CD4-positive, CD25-positive, alpha-beta regulatory T cell (primary cell): ENCODE measurements at regions not wholly inside any gene's neighbourhood (a gene's known extent, or its start where the extent isn't known, plus 50 kb on each side); places are given as distances from the start of the nearest gene placed in this dataset.

Experiments used
- ATAC-seq, 2 donors: fragments of 150-1000 bp; cut with Tn5 transposase; one replicate each; pipeline ENCODE4 v1.10.0; 2021; ENCODE audit warnings: low read depth in 2 of 2, moderate number of reproducible peaks in 2 of 2, moderate library complexity in 1 of 2
- DNase-seq, 3 donors: peaks; one replicate each; pipeline versions ENCODE4 v3.0.0 to v3.0.0-alpha.2; 2012 to 2022; ENCODE audit warnings: mixed read lengths in 1 of 3
- H3K27ac ChIP-seq: one replicate; pipeline ENCODE4 v1.7.0; 2013; ENCODE audit warnings: mild to moderate bottlenecking, low read length; ENCODE audit not compliant: insufficient read depth, poor library complexity, severe bottlenecking
- H3K27me3 ChIP-seq: one replicate; pipeline ENCODE4 v1.7.0; 2013; ENCODE audit warnings: low read length; ENCODE audit not compliant: control insufficient read depth, insufficient read depth
- H3K36me3 ChIP-seq: one replicate; pipeline ENCODE4 v1.7.0; 2013; ENCODE audit warnings: mild to moderate bottlenecking, low read length, moderate library complexity; ENCODE audit not compliant: control insufficient read depth, insufficient read depth
- H3K4me1 ChIP-seq: 2 replicates; pipeline ENCODE4 v1.7.0; 2013; ENCODE audit warnings: mild to moderate bottlenecking, low read length; ENCODE audit not compliant: insufficient read depth, control insufficient read depth, poor library complexity, severe bottlenecking
- H3K4me3 ChIP-seq: one replicate; pipeline ENCODE4 v1.7.0; 2013; ENCODE audit warnings: low read depth, mild to moderate bottlenecking, low read length, moderate library complexity
- H3K9me3 ChIP-seq, 2 experiments: 1 replicate in 1 of 2; 2 replicates in 1 of 2; pipeline ENCODE4 v1.7.0; 2013; ENCODE audit warnings: low read length in 2 of 2, mild to moderate bottlenecking in 1 of 2, moderate library complexity in 1 of 2; ENCODE audit not compliant: control insufficient read depth in 2 of 2
- H3K27ac Mint-ChIP-seq, 3 donors: one replicate each; pipeline ENCODE4 v1.8.0; 2020 to 2022; ENCODE audit warnings: mild to moderate bottlenecking in 3 of 3, mixed read lengths in 3 of 3, moderate library complexity in 2 of 3
- H3K27me3 Mint-ChIP-seq: one replicate; pipeline ENCODE4 v1.8.0; 2022; ENCODE audit warnings: mild to moderate bottlenecking, mixed read lengths
- H3K36me3 Mint-ChIP-seq: one replicate; pipeline ENCODE4 v1.8.0; 2020; ENCODE audit warnings: mixed read lengths
- H3K4me1 Mint-ChIP-seq, 4 donors: one replicate each; pipeline ENCODE4 v1.8.0; 2020 to 2022; ENCODE audit warnings: mixed read lengths in 4 of 4, mild to moderate bottlenecking in 1 of 4
- H3K4me3 Mint-ChIP-seq, 4 donors: one replicate each; pipeline ENCODE4 v1.8.0; 2020 to 2022; ENCODE audit warnings: mild to moderate bottlenecking in 4 of 4, mixed read lengths in 4 of 4, moderate library complexity in 3 of 4
- H3K9me3 Mint-ChIP-seq, 7 donors: one replicate each; pipeline ENCODE4 v1.8.0; 2020 to 2022; ENCODE audit warnings: mixed read lengths in 7 of 7, mild to moderate bottlenecking in 3 of 7, moderate library complexity in 2 of 7

DNA sequence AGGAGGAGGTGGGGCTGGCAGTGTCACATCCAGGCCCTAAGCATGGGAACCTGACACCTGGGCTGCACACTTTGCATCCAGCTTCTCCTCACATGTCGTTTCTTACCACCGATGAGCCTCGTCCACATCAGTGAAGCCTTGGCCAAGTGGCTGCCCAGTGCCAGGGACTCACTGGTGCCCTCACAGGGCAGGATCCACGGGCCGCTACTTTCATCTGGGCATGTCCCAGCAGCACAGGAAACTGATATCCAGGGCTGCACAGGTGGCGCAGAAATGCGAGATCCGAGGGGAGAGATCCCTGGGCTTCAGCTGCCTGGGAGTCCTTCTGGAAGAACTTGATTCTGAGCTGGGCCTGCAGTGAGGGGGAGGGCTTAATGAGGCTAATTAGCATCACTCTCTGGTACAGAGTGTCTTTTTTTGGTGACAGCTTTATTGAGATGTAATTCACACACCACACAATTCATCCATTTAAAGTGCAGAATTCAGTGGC lies 291.6 kb upstream of the HDAC4 start:
- H3K4me1 Mint-ChIP-seq = no peaks in the 10 kb centered on the region
- Histone ChIP-seq H3K36me3 (no peaks in the 10 kb centered on the region), H3K9me3 (no peaks in the 10 kb centered on the region), H3K4me1 (no peaks in the 10 kb centered on the region), H3K4me3 (no peak overlapping the region), H3K27ac (no peak overlapping the region), H3K27me3 (no peaks in the 10 kb centered on the region)
- no peak overlapping the region for H3K27ac Mint-ChIP-seq
- no peak overlapping the region for H3K4me3 Mint-ChIP-seq
- H3K36me3 Mint-ChIP-seq = no peaks in the 10 kb centered on the region
- H3K27me3 Mint-ChIP-seq = peaks cover 4% of the 10 kb centered on the region
- DNase-seq (no peak), ATAC-seq (no peak)
- no peaks in the 10 kb centered on the region for H3K9me3 Mint-ChIP-seq

GRCh38 chr2:239691720-239692119 lies 290.9 kb upstream of the HDAC4 start:
- Mint-ChIP-seq H3K4me1 (no peaks in the 10 kb centered on the region), H3K4me3 (no peak overlapping the region), H3K27me3 (peaks cover 4% of the 10 kb centered on the region), H3K9me3 (no peaks in the 10 kb centered on the region), H3K36me3 (no peaks in the 10 kb centered on the region), H3K27ac (no peak overlapping the region)
- Histone ChIP-seq H3K27ac (no peak overlapping the region), H3K4me1 (no peaks in the 10 kb centered on the region), H3K9me3 (no peaks in the 10 kb centered on the region), H3K4me3 (no peak overlapping the region), H3K27me3 (no peaks in the 10 kb centered on the region), H3K36me3 (no peaks in the 10 kb centered on the region)
- DNase-seq (no peak), ATAC-seq (no peak)

GRCh38 chr2:239690651-239691631 lies 290.1 kb upstream of the HDAC4 start:
- Mint-ChIP-seq H3K4me3 (no peak overlapping the region), H3K36me3 (no peaks in the 10 kb centered on the region), H3K4me1 (no peaks in the 10 kb centered on the region), H3K9me3 (no peaks in the 10 kb centered on the region), H3K27me3 (peaks cover 4% of the 10 kb centered on the region), H3K27ac (no peak overlapping the region)
- no peaks in the 10 kb centered on the region for H3K36me3 ChIP-seq
- no peaks in the 10 kb centered on the region for H3K9me3 ChIP-seq
- H3K27ac ChIP-seq = no peak overlapping the region
- no peak overlapping the region for H3K4me3 ChIP-seq
- DNase-seq = no peak
- ATAC-seq = no peak
- no peaks in the 10 kb centered on the region for H3K4me1 ChIP-seq
- no peaks in the 10 kb centered on the region for H3K27me3 ChIP-seq

- no peaks in the 10 kb centered on the region for H3K9me3 ChIP-seq
- no peak for ATAC-seq
Measured at GRCh38 chr2:239689985-239690384, 289.2 kb upstream of the HDAC4 start.

DNA sequence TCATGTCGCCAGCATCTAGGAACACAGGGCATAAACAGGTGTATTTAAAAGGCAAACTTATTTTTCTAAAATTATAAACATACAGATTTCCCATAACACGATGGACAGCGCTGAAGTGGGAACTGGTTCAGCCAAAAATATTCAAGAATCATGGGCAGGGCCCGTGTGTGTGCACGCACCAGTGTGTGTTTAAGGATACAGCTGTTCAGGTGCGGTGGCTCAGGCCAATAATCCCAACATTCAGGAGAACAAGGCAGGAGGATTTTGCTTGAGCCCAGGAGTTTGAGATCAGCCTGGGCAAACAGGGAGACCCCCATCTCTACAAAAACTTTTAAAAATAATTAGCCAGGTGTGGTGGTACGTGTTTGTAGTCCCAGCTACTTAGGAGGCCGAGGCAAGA lies 288.6 kb upstream of the HDAC4 start:
- H3K36me3 ChIP-seq = no peaks in the 10 kb centered on the region
- no peak for DNase-seq
- Mint-ChIP-seq H3K4me1 (no peaks in the 10 kb centered on the region), H3K27ac (no peak overlapping the region), H3K36me3 (no peaks in the 10 kb centered on the region), H3K4me3 (no peak overlapping the region), H3K9me3 (no peaks in the 10 kb centered on the region), H3K27me3 (peaks cover 4% of the 10 kb centered on the region)
- H3K4me1 ChIP-seq = no peaks in the 10 kb centered on the region
- H3K9me3 ChIP-seq = no peaks in the 10 kb centered on the region
- H3K27ac ChIP-seq = no peak overlapping the region
- ATAC-seq = no peak
- peaks cover 2% of the 10 kb centered on the region for H3K27me3 ChIP-seq
- no peak overlapping the region for H3K4me3 ChIP-seq

More at GRCh38 chr2:239689985-239690384, 289.2 kb upstream of the HDAC4 start:
- no peaks in the 10 kb centered on the region for H3K36me3 Mint-ChIP-seq
- no peak overlapping the region for H3K4me3 Mint-ChIP-seq
- peaks cover 4% of the 10 kb centered on the region for H3K27me3 Mint-ChIP-seq
- no peak overlapping the region for H3K27ac Mint-ChIP-seq
- Histone ChIP-seq H3K4me3 (no peak overlapping the region), H3K4me1 (no peaks in the 10 kb centered on the region), H3K27ac (no peak overlapping the region), H3K36me3 (no peaks in the 10 kb centered on the region), H3K27me3 (no peaks in the 10 kb centered on the region)
- H3K9me3 Mint-ChIP-seq = no peaks in the 10 kb centered on the region
- no peak for DNase-seq
- H3K4me1 Mint-ChIP-seq = no peaks in the 10 kb centered on the region

DNA sequence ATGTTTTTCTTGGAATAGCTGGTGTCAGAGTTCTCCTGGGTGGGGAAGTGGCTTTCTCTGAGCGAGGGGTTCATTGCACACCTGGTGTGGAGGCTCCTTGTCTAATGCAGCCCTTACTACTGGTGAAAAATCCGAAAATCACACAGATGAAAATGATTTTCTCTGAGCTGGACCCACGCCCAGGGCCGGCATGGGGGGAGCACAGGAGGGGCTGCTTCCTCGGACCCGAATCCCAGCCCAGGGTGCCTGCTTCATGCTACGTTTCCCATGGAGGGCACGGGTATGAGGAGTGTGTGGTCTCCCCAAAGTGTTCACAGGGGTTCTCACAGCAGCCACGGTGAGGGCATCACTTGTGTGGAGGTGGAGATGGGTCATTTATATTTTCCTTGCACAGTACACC lies 288.0 kb upstream of the HDAC4 start:
- H3K27ac Mint-ChIP-seq = no peak overlapping the region
- Histone ChIP-seq H3K36me3 (no peaks in the 10 kb centered on the region), H3K27me3 (peaks cover 2% of the 10 kb centered on the region), H3K9me3 (no peaks in the 10 kb centered on the region), H3K27ac (no peak overlapping the region), H3K4me3 (no peak overlapping the region), H3K4me1 (no peaks in the 10 kb centered on the region)
- no peak overlapping the region for H3K4me3 Mint-ChIP-seq
- H3K4me1 Mint-ChIP-seq = no peaks in the 10 kb centered on the region
- H3K9me3 Mint-ChIP-seq = peaks cover 0 to 2% (median 0%) of the 10 kb centered on the region in 7 donors
- peaks cover 4% of the 10 kb centered on the region for H3K27me3 Mint-ChIP-seq
- no peaks in the 10 kb centered on the region for H3K36me3 Mint-ChIP-seq
- ATAC-seq = no peak
- DNase-seq = no peak

- Mint-ChIP-seq H3K4me3 (no peak overlapping the region), H3K36me3 (no peaks in the 10 kb centered on the region), H3K9me3 (peaks cover 0 to 2% (median 0%) of the 10 kb centered on the region in 7 donors), H3K4me1 (no peaks in the 10 kb centered on the region), H3K27ac (no peak overlapping the region), H3K27me3 (peaks cover 4% of the 10 kb centered on the region)
- Histone ChIP-seq H3K4me3 (no peak overlapping the region), H3K27ac (no peak overlapping the region), H3K4me1 (no peaks in the 10 kb centered on the region), H3K27me3 (peaks cover 2% of the 10 kb centered on the region), H3K36me3 (no peaks in the 10 kb centered on the region), H3K9me3 (no peaks in the 10 kb centered on the region)
- no peak for ATAC-seq
- DNase-seq = no peak
Measured at GRCh38 chr2:239688122-239688681, 287.4 kb upstream of the HDAC4 start.
